HL-60 (cell line): ENCODE measurements at regions not wholly inside any gene's neighbourhood (a gene's known extent, or its start where the extent isn't known, plus 50 kb on each side); places are given as distances from the start of the nearest gene placed in this dataset.

ENCODE experiments used
- DNase-seq, 2 experiments: peaks; one replicate each; pipeline ENCODE4 v3.0.0-alpha.2; 2010 to 2020; ENCODE audit warnings: low read depth in 1 of 2, low spot score in 1 of 2
- H3K27ac ChIP-seq: fragments of 250-450 bp; sonication (Bioruptor Pico); replicated peaks from 2 replicates; pipeline ENCODE4 v1.5.1; 2020; ENCODE audit warnings: mild to moderate bottlenecking, moderate library complexity
- H3K27me3 ChIP-seq: fragments of 250-450 bp; sonication (Bioruptor Pico); 2 replicates; pipeline ENCODE4 v1.5.1; 2021; ENCODE audit warnings: mild to moderate bottlenecking, moderate library complexity; ENCODE audit not compliant: insufficient read depth, poor library complexity, severe bottlenecking
- H3K4me3 ChIP-seq: replicated peaks from 2 replicates; pipeline ENCODE4 v1.5.1; 2011; ENCODE audit warnings: mild to moderate bottlenecking, control low read depth, low read length; ENCODE audit not compliant: insufficient read depth
- GABPA ChIP-seq: IDR thresholded peaks from 2 replicates; pipeline ENCODE4 v1.6.1; 2012; ENCODE audit warnings: low read depth
- POLR2AphosphoS5 ChIP-seq: IDR thresholded peaks from 2 replicates; pipeline ENCODE4 v1.6.1; 2012; ENCODE audit warnings: low read depth
- SPI1 ChIP-seq: IDR thresholded peaks from 2 replicates; pipeline ENCODE4 v1.6.1; 2012; ENCODE audit warnings: low read depth, mild to moderate bottlenecking, borderline replicate concordance
- TF ChIP-seq, protein P1 (sequence below): IDR thresholded peaks from one replicate; pipeline ENCODE4 v1.5.1; 2011; ENCODE audit warnings: low read length, control low read depth, inconsistent platforms; ENCODE audit not compliant: insufficient read depth
- TF ChIP-seq, protein P2 (sequence below): IDR thresholded peaks from 2 replicates; pipeline ENCODE4 v1.6.1; 2012; ENCODE audit warnings: low read depth; ENCODE audit not compliant: insufficient replicate concordance

GRCh38 chr20:24899153-24899552 is 49.9 kb upstream of the CST7 start:
- TF ChIP-seq SPI1 (no peak), GABPA (no peak), POLR2AphosphoS5 (no peak)
- TF ChIP-seq, protein P1, sequence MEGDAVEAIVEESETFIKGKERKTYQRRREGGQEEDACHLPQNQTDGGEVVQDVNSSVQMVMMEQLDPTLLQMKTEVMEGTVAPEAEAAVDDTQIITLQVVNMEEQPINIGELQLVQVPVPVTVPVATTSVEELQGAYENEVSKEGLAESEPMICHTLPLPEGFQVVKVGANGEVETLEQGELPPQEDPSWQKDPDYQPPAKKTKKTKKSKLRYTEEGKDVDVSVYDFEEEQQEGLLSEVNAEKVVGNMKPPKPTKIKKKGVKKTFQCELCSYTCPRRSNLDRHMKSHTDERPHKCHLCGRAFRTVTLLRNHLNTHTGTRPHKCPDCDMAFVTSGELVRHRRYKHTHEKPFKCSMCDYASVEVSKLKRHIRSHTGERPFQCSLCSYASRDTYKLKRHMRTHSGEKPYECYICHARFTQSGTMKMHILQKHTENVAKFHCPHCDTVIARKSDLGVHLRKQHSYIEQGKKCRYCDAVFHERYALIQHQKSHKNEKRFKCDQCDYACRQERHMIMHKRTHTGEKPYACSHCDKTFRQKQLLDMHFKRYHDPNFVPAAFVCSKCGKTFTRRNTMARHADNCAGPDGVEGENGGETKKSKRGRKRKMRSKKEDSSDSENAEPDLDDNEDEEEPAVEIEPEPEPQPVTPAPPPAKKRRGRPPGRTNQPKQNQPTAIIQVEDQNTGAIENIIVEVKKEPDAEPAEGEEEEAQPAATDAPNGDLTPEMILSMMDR: no peak
- TF ChIP-seq, protein P2, sequence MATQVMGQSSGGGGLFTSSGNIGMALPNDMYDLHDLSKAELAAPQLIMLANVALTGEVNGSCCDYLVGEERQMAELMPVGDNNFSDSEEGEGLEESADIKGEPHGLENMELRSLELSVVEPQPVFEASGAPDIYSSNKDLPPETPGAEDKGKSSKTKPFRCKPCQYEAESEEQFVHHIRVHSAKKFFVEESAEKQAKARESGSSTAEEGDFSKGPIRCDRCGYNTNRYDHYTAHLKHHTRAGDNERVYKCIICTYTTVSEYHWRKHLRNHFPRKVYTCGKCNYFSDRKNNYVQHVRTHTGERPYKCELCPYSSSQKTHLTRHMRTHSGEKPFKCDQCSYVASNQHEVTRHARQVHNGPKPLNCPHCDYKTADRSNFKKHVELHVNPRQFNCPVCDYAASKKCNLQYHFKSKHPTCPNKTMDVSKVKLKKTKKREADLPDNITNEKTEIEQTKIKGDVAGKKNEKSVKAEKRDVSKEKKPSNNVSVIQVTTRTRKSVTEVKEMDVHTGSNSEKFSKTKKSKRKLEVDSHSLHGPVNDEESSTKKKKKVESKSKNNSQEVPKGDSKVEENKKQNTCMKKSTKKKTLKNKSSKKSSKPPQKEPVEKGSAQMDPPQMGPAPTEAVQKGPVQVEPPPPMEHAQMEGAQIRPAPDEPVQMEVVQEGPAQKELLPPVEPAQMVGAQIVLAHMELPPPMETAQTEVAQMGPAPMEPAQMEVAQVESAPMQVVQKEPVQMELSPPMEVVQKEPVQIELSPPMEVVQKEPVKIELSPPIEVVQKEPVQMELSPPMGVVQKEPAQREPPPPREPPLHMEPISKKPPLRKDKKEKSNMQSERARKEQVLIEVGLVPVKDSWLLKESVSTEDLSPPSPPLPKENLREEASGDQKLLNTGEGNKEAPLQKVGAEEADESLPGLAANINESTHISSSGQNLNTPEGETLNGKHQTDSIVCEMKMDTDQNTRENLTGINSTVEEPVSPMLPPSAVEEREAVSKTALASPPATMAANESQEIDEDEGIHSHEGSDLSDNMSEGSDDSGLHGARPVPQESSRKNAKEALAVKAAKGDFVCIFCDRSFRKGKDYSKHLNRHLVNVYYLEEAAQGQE: no peak
- H3K4me3 ChIP-seq: no peak overlapping the region
- H3K27ac ChIP-seq: no peak overlapping the region
- no peaks in the 10 kb centered on the region for H3K27me3 ChIP-seq
- DNase-seq: no peak
